Gastroesophageal sphincter (tissue), 3 donors: ENCODE measurements at regions not wholly inside any gene's neighbourhood (a gene's known extent, or its start where the extent isn't known, plus 50 kb on each side); places are given as distances from the start of the nearest gene placed in this dataset.
"Not testable (repeated sequence)": the region's sequence is repeated elsewhere in the genome, so short reads cannot be mapped to it uniquely, and the experiment has no call there.

ENCODE experiments used
- POLR2A ChIP-seq, 2 donors: fragments of 450-650 bp; IDR thresholded peaks; one replicate each; pipeline ENCODE4 v1.6.1; 2017; ENCODE audit warnings: antibody characterized with exemption in 2 of 2, mild to moderate bottlenecking in 2 of 2, moderate library complexity in 1 of 2
- TF ChIP-seq, protein P1 (sequence below), 4 experiments: fragments of 200-600 bp in 2 of 4; fragments of 450-650 bp in 2 of 4; sonication (generic) in 1 of 4; IDR thresholded peaks; one replicate each; pipeline ENCODE4 v1.5.1; 2017 to 2019; ENCODE audit warnings: antibody characterized with exemption in 4 of 4, mild to moderate bottlenecking in 2 of 4, moderate library complexity in 2 of 4

DNA sequence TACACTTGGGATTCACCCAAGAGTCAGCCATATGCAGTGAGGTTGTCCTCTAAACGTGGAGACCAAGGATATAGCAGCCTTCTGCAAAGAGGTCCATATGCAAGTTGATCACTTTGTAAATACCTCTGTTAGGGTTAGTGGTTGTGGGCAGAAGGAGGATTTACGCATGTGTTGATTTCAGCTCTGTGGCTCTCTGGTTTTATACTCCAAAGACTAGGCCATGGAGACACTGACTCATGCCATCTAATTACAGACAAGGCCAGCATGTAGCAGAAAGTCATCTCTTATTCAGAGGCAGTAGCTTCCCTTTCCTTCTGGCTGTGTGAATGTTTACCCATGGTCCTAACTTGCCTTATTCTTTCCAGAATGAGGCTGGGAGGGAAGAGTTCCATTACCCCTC, 140.9 kb upstream of the GOLGA6L4 start:
- TF ChIP-seq, protein P1, sequence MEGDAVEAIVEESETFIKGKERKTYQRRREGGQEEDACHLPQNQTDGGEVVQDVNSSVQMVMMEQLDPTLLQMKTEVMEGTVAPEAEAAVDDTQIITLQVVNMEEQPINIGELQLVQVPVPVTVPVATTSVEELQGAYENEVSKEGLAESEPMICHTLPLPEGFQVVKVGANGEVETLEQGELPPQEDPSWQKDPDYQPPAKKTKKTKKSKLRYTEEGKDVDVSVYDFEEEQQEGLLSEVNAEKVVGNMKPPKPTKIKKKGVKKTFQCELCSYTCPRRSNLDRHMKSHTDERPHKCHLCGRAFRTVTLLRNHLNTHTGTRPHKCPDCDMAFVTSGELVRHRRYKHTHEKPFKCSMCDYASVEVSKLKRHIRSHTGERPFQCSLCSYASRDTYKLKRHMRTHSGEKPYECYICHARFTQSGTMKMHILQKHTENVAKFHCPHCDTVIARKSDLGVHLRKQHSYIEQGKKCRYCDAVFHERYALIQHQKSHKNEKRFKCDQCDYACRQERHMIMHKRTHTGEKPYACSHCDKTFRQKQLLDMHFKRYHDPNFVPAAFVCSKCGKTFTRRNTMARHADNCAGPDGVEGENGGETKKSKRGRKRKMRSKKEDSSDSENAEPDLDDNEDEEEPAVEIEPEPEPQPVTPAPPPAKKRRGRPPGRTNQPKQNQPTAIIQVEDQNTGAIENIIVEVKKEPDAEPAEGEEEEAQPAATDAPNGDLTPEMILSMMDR (IDR thresholded peaks at IDR 0.05): not testable (repeated sequence)
- TF ChIP-seq POLR2A (IDR thresholded peaks at IDR 0.05): not testable (repeated sequence)
